SU-DHL-6 (cell line): ENCODE measurements at regions not wholly inside any gene's neighbourhood (a gene's known extent, or its start where the extent isn't known, plus 50 kb on each side); places are given as distances from the start of the nearest gene placed in this dataset.

ENCODE experiments used
- H2AFZ ChIP-seq: fragments of 200-600 bp; sonication (generic); 2 replicates; pipeline ENCODE4 v1.6.1; 2014; ENCODE audit warnings: low read depth, mild to moderate bottlenecking, moderate library complexity, mixed read lengths, antibody characterized with exemption, low read length; ENCODE audit not compliant: severe bottlenecking
- H3F3A ChIP-seq: fragments of 200-600 bp; shearing (Covaris generic); 2 replicates; pipeline ENCODE4 v1.6.0; 2016; ENCODE audit warnings: antibody characterized with exemption, mild to moderate bottlenecking; ENCODE audit not compliant: insufficient read depth
- H3K27ac ChIP-seq: fragments of 200-600 bp; sonication (generic); 2 replicates; pipeline ENCODE4 v1.5.1; 2016; ENCODE audit warnings: low read depth, mild to moderate bottlenecking, low read length, moderate library complexity, mixed read lengths
- H3K27me3 ChIP-seq: fragments of 200-600 bp; sonication (generic), shearing (Covaris generic); 2 replicates; pipeline ENCODE4 v1.6.0; 2014; ENCODE audit warnings: mild to moderate bottlenecking, low read length
- H3K36me3 ChIP-seq: fragments of 200-600 bp; sonication (generic); 2 replicates; pipeline ENCODE4 v1.6.1; 2014; ENCODE audit warnings: mild to moderate bottlenecking, low read length, mixed read lengths
- H3K4me2 ChIP-seq: fragments of 300-600, 200-600 bp; shearing (Covaris generic), sonication (generic); 2 replicates; pipeline ENCODE4 v1.6.0; 2014; ENCODE audit warnings: low read length, low read depth, mild to moderate bottlenecking; ENCODE audit not compliant: poor library complexity, severe bottlenecking
- H3K4me3 ChIP-seq: fragments of 200-600 bp; sonication (generic); 2 replicates; pipeline ENCODE4 v1.5.1; 2014; ENCODE audit warnings: antibody characterized with exemption, low read length, mild to moderate bottlenecking, mixed read lengths; ENCODE audit not compliant: insufficient read depth, poor library complexity, severe bottlenecking
- H3K79me2 ChIP-seq: fragments of 200-600 bp; sonication (generic); 2 replicates; pipeline ENCODE4 v1.6.1; 2014; ENCODE audit warnings: mild to moderate bottlenecking, low read length, moderate library complexity; ENCODE audit not compliant: insufficient read depth
- H3K9ac ChIP-seq: fragments of 200-600 bp; sonication (generic); 2 replicates; pipeline ENCODE4 v1.7.0; 2014; ENCODE audit warnings: mild to moderate bottlenecking, low read length
- H3K9me2 ChIP-seq: fragments of 200-600 bp; sonication (generic); replicated peaks from 2 replicates; pipeline ENCODE4 v1.6.1; 2014; ENCODE audit warnings: low read length; ENCODE audit not compliant: insufficient read depth
- H3K9me3 ChIP-seq: fragments of 200-600 bp; sonication (generic); 2 replicates; pipeline ENCODE4 v1.6.1; 2014; ENCODE audit warnings: low read length, mixed read lengths; ENCODE audit not compliant: insufficient read depth
- H4K20me1 ChIP-seq: fragments of 200-600 bp; sonication (generic); 2 replicates; pipeline ENCODE4 v1.6.1; 2014; ENCODE audit warnings: low read depth, mild to moderate bottlenecking, antibody characterized with exemption, low read length, moderate library complexity, mixed read lengths
- CTCF ChIP-seq: fragments of 200-600 bp; sonication (generic); IDR thresholded peaks from one replicate; pipeline ENCODE4 v1.5.1; 2017; ENCODE audit warnings: antibody characterized with exemption, mild to moderate bottlenecking, low read length, moderate library complexity; ENCODE audit not compliant: insufficient read depth, poor library complexity, severe bottlenecking
- EZH2phosphoT487 ChIP-seq: fragments of 200-600 bp; sonication (generic), shearing (Covaris generic); conservative IDR thresholded peaks from 2 replicates; pipeline ENCODE4 v1.6.1; 2018; ENCODE audit warnings: mild to moderate bottlenecking, antibody characterized with exemption, low read length, moderate library complexity, mixed read lengths

GRCh38 chr2:196427986-196428634 lies 211.4 kb upstream of the CCDC150 start:
- Histone ChIP-seq H3K79me2 (no peaks in the 10 kb centered on the region), H4K20me1 (no peaks in the 10 kb centered on the region), H3K9ac (no peak overlapping the region), H3K27ac (no peak overlapping the region), H3K9me3 (no peaks in the 10 kb centered on the region), H3K27me3 (no peaks in the 10 kb centered on the region), H3K36me3 (no peaks in the 10 kb centered on the region), H3F3A (no peaks in the 10 kb centered on the region), H3K4me2 (no peak overlapping the region), H2AFZ (no peak overlapping the region), H3K9me2 (no peaks in the 10 kb centered on the region), H3K4me3 (no peak overlapping the region)
- TF ChIP-seq EZH2phosphoT487 (no peak), CTCF (no peak)

GRCh38 chr2:196431076-196431475 lies 208.4 kb upstream of the CCDC150 start:
- no peaks in the 10 kb centered on the region for H3F3A ChIP-seq
- no peak overlapping the region for H2AFZ ChIP-seq
- no peaks in the 10 kb centered on the region for H3K9me2 ChIP-seq
- H3K4me3 ChIP-seq, result no peak overlapping the region
- H3K36me3 ChIP-seq, result no peaks in the 10 kb centered on the region
- no peaks in the 10 kb centered on the region for H4K20me1 ChIP-seq
- H3K9me3 ChIP-seq, result no peaks in the 10 kb centered on the region
- H3K27ac ChIP-seq, result no peak overlapping the region
- no peak overlapping the region for H3K9ac ChIP-seq
- no peaks in the 10 kb centered on the region for H3K79me2 ChIP-seq
- H3K4me2 ChIP-seq, result no peak overlapping the region
- TF ChIP-seq EZH2phosphoT487 (no peak), CTCF (no peak)
- H3K27me3 ChIP-seq, result no peaks in the 10 kb centered on the region

GRCh38 chr2:196431957-196432356 lies 207.6 kb upstream of the CCDC150 start:
- Histone ChIP-seq H3K79me2 (no peaks in the 10 kb centered on the region), H3K4me3 (no peak overlapping the region), H3K9me3 (no peaks in the 10 kb centered on the region), H3K4me2 (no peak overlapping the region), H3K9ac (no peak overlapping the region), H3K9me2 (no peaks in the 10 kb centered on the region), H3K36me3 (no peaks in the 10 kb centered on the region), H3K27me3 (no peaks in the 10 kb centered on the region), H2AFZ (no peak overlapping the region), H3K27ac (no peak overlapping the region), H3F3A (no peaks in the 10 kb centered on the region), H4K20me1 (no peaks in the 10 kb centered on the region)
- peak; percentile 37 for TF ChIP-seq CTCF
- TF ChIP-seq EZH2phosphoT487, result no peak
